HG03460 (cell line): ENCODE measurements at regions not wholly inside any gene's neighbourhood (a gene's known extent, or its start where the extent isn't known, plus 50 kb on each side); places are given as distances from the start of the nearest gene placed in this dataset.

Experiments
- ATAC-seq: cut with Tn5 transposase; IDR thresholded peaks from one replicate; pipeline ENCODE4 v1.9.1; 2021; ENCODE audit not compliant: unreplicated experiment

- ATAC-seq, result no peak
Observed at GRCh38 chr13:60797112-60797511, 400.1 kb downstream of the TDRD3 start.

GRCh38 chr13:60794751-60795150 lies 397.7 kb downstream of the TDRD3 start:
- ATAC-seq, result no peak

- ATAC-seq, result no peak
Observed at GRCh38 chr13:60790620-60791019, 393.6 kb downstream of the TDRD3 start.

GRCh38 chr13:60788156-60788829 lies 391.3 kb downstream of the TDRD3 start:
- ATAC-seq, result no peak

- ATAC-seq, result no peak
Observed at GRCh38 chr13:60787083-60787482, 390.1 kb downstream of the TDRD3 start.

GRCh38 chr13:60772726-60773125 lies 375.7 kb downstream of the TDRD3 start:
- ATAC-seq, result no peak

- ATAC-seq, result no peak
Observed at GRCh38 chr13:60765700-60766411, 368.8 kb downstream of the TDRD3 start.

GRCh38 chr13:60759499-60759898 lies 362.5 kb downstream of the TDRD3 start:
- ATAC-seq, result no peak

- no peak for ATAC-seq
Observed at GRCh38 chr13:60758637-60759036, 361.6 kb downstream of the TDRD3 start.

GRCh38 chr13:60757501-60758215 lies 360.6 kb downstream of the TDRD3 start:
- no peak for ATAC-seq

GRCh38 chr13:60756306-60756705 lies 359.3 kb downstream of the TDRD3 start:
- no peak for ATAC-seq

- ATAC-seq, result no peak
Observed at GRCh38 chr13:60755380-60756163, 358.6 kb downstream of the TDRD3 start.

- ATAC-seq, result no peak
Observed at GRCh38 chr13:60754211-60755090, 357.4 kb downstream of the TDRD3 start.

- no peak for ATAC-seq
Observed at GRCh38 chr13:60753641-60754040, 356.6 kb downstream of the TDRD3 start.

- ATAC-seq, result no peak
Observed at GRCh38 chr13:60745343-60745742, 348.3 kb downstream of the TDRD3 start.

GRCh38 chr13:60733933-60734332 lies 336.9 kb downstream of the TDRD3 start:
- no peak for ATAC-seq

- ATAC-seq, result no peak
Observed at GRCh38 chr13:60727140-60727539, 330.1 kb downstream of the TDRD3 start.

GRCh38 chr13:60721063-60721462 lies 324.0 kb downstream of the TDRD3 start:
- no peak for ATAC-seq

- ATAC-seq, result no peak
Observed at GRCh38 chr13:60720590-60720989, 323.6 kb downstream of the TDRD3 start.

- ATAC-seq, result no peak
Observed at GRCh38 chr13:60716313-60716712, 319.3 kb downstream of the TDRD3 start.
